ENCODE measurements at regions not wholly inside any gene's neighbourhood (a gene's known extent, or its start where the extent isn't known, plus 50 kb on each side); places are given as distances from the start of the nearest gene placed in this dataset.
"Not testable (repeated sequence)": the region's sequence is repeated elsewhere in the genome, so short reads cannot be mapped to it uniquely, and the experiment has no call there.

DNA sequence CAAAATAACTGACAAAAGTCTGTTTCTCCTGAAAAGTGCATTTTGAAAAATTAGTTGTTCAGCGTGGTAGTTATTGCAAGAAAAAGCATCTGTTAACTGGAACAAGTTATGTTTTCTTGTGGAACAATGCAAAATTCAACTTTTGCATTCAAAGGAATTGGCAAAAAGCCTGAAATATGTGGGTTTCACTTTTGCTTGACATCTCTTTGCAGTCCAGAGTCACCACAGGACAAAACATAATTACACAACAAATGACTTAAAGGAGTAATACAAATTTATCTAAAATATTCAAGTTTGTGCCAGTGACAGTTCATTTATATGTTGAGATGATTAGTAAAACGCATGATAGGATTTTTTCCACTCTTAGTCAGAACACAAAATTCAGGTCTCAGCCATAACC lies 96.3 kb upstream of the P2RY1 start:
- Histone ChIP-seq H3K4me3 (no peak overlapping the region), H3K27me3 (ENCODE audit: low read depth) (no peaks in the 10 kb centered on the region), H3K4me1 (no peaks in the 10 kb centered on the region), H3K9me3 (no peaks in the 10 kb centered on the region), H3K36me3 (replicated peaks) (no peaks in the 10 kb centered on the region)
- in situ Hi-C loops (cut with MboI; ENCODE audit: low sequenced_read_pairs) = no loop called here
- DNase-seq (ENCODE audit: low spot score in 2 of 2) = no peak

DNA sequence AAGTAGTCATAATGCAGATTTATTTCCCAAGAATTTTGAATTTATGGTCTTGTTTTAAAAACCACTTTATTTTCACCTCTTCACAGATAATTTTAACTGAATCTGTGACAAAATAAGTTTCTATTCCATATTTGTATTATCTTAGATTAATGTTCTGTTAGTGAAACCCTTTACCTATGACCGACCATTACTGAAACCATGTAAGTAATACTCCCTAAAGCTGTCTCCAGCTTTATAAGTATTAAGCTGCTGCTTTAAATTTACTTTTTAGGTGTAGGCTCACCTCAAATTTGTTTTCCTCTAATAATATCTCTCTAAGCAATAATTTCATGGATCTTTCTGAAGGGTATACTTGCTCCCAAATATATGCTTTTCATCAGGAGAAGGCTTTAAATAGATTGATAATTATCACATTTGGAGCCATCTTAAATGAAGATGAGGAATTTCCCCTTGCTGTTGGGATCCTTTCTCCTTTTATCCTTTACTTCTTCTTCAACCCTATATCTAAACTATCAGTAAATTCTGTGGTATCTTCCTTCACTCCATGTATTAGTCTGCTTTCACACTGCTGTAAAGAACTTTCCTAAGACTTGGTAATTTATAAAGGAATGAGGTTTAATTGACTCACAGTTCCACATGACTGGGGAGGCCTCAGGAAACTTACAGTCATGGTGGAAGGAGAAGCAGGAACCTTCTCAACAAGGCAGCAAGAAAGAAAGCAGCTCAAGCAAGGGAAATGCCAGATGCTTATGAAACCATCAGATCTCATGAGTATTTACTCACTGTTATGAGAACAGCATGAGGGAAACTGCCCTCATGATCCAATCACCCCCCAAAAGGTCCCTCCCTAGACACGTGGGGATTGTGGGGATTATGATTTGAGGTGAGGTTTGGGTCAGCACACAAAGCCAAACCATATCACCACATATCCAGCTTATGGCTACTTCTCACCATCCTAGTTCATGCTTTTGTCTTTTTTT lies 92.3 kb upstream of the P2RY1 start:
- Histone ChIP-seq H3K27me3 (ENCODE audit: low read depth) (no peaks in the 10 kb centered on the region), H3K9me3 (no peaks in the 10 kb centered on the region), H3K4me3 (no peak overlapping the region), H3K4me1 (no peaks in the 10 kb centered on the region), H3K36me3 (replicated peaks) (no peaks in the 10 kb centered on the region)
- DNase-seq (ENCODE audit: low spot score in 2 of 2) = no peak
- in situ Hi-C loops (cut with MboI; ENCODE audit: low sequenced_read_pairs) = no loop called here

DNA sequence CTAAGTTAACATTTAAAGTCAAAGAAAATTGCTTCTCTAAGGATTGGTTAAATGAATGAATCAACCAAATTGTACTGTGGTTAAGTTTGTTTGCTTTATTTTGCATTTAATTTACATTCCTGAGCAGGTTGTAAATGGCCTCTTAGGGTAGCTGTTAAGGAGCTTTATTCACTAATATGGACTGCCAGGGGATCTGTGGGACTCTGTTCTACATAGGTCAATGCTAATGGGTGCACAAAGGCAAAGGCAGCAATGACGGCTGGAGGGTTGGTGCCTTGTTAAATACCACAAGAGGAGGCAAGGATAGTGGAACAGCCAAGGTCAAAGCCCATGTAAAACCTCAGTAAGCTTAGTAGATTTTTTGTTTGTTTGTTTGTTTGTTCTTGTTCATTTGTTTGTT lies 89.3 kb upstream of the P2RY1 start:
- no peaks in the 10 kb centered on the region; the same call in 1 of the 2 replicates for H3K9me3 ChIP-seq
- no peak overlapping the region for H3K4me3 ChIP-seq
- no peaks in the 10 kb centered on the region for H3K4me1 ChIP-seq
- no peaks in the 10 kb centered on the region for H3K27me3 ChIP-seq (ENCODE audit: low read depth)
- in situ Hi-C loops (cut with MboI; ENCODE audit: low sequenced_read_pairs) = no loop called here
- no peak for DNase-seq (ENCODE audit: low spot score in 2 of 2)
- H3K36me3 ChIP-seq (replicated peaks) = no peaks in the 10 kb centered on the region

DNA sequence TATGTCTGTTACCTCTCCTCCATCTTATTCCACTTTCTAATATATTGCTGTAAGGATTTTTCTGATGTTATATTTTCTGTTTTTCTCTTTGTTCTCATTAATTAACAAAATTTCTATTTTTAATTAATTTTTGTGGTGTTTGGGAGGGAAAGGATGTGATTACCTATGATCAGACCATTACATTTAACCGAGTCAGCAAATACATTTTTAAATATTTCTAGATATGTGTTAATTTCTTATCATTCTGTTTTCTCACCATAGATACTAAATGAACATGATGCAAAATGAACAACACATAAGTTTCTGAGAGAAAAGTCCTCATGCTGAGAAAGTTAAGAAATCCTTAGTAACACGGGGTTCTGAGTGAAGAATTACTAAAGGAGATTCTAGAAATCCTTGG lies 80.6 kb upstream of the P2RY1 start:
- no peak for DNase-seq (ENCODE audit: low spot score in 2 of 2)

DNA sequence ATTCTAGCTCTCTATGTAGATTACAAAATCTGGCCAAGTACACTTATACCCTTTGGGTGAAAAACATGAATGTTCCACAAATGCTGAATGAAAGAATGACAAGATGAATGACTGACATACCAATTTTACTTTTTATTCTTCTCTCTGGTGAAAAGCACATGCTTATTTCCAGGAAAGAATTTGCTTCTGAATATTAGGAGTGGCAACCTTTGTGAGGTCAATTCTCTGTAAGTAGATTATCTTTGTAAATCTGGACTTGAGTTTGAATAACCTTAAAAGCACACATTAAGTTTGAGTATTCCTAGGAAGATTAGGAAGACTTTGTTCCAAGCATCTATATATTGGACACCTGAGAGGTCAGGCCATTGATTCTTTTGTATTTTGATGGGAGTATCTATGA lies 78.1 kb upstream of the P2RY1 start:
- Histone ChIP-seq H3K36me3 (replicated peaks) (no peaks in the 10 kb centered on the region), H3K4me3 (no peak overlapping the region)
- in situ Hi-C loops (cut with MboI; ENCODE audit: low sequenced_read_pairs) = no loop called here

More for the DNA sequence above, 80.6 kb upstream of the P2RY1 start:
- Histone ChIP-seq H3K4me3 (no peak overlapping the region), H3K36me3 (replicated peaks) (no peaks in the 10 kb centered on the region), H3K4me1 (peaks cover 6% of the 10 kb centered on the region), H3K9me3 (no peaks in the 10 kb centered on the region; the same call in 1 of the 2 replicates), H3K27me3 (ENCODE audit: low read depth) (no peaks in the 10 kb centered on the region)
- in situ Hi-C loops (cut with MboI; ENCODE audit: low sequenced_read_pairs) = no loop called here

DNA sequence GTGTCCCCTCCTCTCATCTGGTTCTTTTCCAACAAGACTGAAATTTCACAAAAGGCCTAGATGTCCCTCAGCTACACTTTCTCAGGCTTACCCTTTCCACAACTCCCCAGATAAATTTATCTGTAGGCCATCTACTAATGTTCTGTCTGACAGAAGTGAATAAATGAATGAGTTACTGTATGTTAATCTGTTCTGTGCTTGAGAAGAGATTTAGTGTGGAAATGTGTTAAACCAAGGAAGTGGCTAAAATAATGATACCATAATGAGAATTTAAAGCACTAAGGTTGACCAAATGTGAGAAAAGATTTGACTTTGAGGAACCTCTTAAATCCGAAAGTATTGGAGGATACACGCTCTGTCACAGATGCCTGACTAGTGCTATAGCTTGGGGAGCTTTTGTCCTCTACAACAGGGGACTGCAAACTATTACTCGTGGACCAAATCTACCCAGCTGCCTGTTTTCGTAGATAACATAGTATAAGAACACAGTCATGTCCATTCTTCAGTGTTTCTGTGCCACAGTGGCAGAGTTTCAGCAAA lies 74.8 kb upstream of the P2RY1 start:
- Histone ChIP-seq H3K36me3 (replicated peaks) (no peaks in the 10 kb centered on the region), H3K4me1 (peaks cover 6% of the 10 kb centered on the region), H3K4me3 (no peak overlapping the region), H3K27me3 (ENCODE audit: low read depth) (no peaks in the 10 kb centered on the region), H3K9me3 (no peaks in the 10 kb centered on the region)
- in situ Hi-C loops (cut with MboI; ENCODE audit: low sequenced_read_pairs) = no loop called here
- no peak for DNase-seq (ENCODE audit: low spot score in 2 of 2)

More for the DNA sequence above, 78.1 kb upstream of the P2RY1 start:
- Histone ChIP-seq H3K9me3 (no peaks in the 10 kb centered on the region), H3K4me1 (peaks cover 6% of the 10 kb centered on the region), H3K27me3 (ENCODE audit: low read depth) (no peaks in the 10 kb centered on the region)
- peak in 1 of 2 experiments; percentile 80 for DNase-seq (ENCODE audit: low spot score in 2 of 2)

DNA sequence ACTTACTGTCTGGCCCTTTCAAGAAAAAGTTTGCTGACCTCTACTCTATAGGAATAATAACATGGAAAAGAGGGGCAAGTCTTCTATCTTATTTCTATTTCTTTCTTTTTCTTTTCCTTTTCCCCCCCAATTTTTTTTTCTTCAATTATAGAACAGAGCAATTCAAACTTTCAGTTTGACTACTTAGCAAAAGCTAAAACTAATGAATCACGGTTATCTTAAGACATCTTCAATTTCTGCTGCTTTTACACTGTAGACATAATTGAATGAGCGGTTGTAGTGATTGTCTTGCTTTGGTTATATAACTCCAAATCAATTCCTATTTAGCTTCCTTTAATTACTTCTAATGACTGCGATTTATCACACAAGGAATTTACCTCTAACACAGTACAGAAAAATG lies 74.3 kb upstream of the P2RY1 start:
- Histone ChIP-seq H3K36me3 (replicated peaks) (no peaks in the 10 kb centered on the region), H3K4me3 (no peak overlapping the region), H3K4me1 (peaks cover 6% of the 10 kb centered on the region), H3K27me3 (ENCODE audit: low read depth) (no peaks in the 10 kb centered on the region), H3K9me3 (no peaks in the 10 kb centered on the region)
- in situ Hi-C loops (cut with MboI; ENCODE audit: low sequenced_read_pairs) = no loop called here
- no peak for DNase-seq (ENCODE audit: low spot score in 2 of 2)

DNA sequence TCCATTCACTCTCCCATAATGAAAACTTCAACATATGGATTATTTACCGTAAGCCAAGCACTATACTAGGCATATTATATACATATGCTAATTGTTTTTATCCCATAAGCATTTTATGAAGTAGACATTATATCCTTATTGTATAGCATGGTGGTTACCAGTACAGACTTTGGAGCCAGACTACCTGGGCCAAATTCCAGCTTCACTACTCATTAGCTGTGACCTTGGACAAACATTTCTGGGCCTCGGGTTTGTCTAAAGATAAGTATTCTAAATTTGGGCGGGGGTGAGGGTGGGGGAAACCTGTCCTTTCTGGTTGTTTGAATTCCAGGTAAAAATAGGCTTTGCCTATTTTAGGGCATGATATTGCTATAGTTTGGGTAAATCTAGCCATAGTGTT lies 66.5 kb upstream of the P2RY1 start:
- DNase-seq (ENCODE audit: low spot score in 2 of 2) = no peak
- in situ Hi-C loops (cut with MboI; ENCODE audit: low sequenced_read_pairs) = no loop called here
- peaks cover 9% of the 10 kb centered on the region for H3K4me1 ChIP-seq
- H3K36me3 ChIP-seq (replicated peaks) = no peaks in the 10 kb centered on the region
- H3K27me3 ChIP-seq (ENCODE audit: low read depth) = no peaks in the 10 kb centered on the region
- H3K4me3 ChIP-seq = no peak overlapping the region
- H3K9me3 ChIP-seq = no peaks in the 10 kb centered on the region

DNA sequence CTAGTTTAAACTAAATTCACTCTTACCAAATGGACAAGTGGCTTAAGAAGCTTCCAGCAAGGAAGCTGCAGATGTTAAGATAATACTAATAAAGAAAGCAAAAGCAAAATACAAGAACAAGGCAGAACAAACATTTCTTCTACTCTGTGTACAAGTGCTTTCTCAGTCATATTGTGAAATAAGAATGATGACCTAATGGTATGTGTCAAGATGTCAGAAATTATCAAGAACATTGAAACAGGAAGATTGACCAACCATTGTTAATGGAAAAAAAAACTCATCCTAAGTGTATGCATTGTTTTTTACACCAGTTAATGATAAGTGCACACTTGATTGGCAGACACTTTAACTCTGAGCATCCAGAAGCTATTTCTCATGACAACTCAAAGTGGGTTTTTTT lies 65.4 kb upstream of the P2RY1 start:
- Histone ChIP-seq H3K4me3 (no peak overlapping the region), H3K4me1 (peaks cover 9% of the 10 kb centered on the region)

DNA sequence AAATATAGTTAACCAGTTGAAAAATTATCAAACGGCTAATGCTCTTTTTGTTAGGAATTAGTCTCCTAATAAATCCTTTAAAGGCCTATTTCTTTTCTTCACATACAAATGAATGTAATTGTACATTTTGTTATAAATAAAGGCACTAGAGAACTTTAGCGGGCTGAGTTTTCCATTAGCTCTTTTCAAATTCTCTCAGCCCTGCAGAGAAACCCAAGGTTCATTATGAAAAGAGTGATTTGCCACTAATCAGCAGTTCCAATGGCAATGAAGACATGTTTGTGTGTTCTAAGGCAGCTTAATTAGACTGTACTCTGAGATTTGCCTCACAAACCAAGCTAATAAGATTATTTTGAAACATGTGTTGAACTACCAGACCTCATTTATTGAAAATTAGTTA lies 64.6 kb upstream of the P2RY1 start:
- H3K9me3 ChIP-seq = no peaks in the 10 kb centered on the region
- H3K4me1 ChIP-seq = peaks cover 9% of the 10 kb centered on the region
- no peak overlapping the region for H3K4me3 ChIP-seq
- no peaks in the 10 kb centered on the region for H3K27me3 ChIP-seq (ENCODE audit: low read depth)
- in situ Hi-C loops (cut with MboI; ENCODE audit: low sequenced_read_pairs) = no loop called here
- peak in 1 of 2 experiments; percentile 80 for DNase-seq (ENCODE audit: low spot score in 2 of 2)
- H3K36me3 ChIP-seq (replicated peaks) = no peaks in the 10 kb centered on the region

More for the DNA sequence above, 65.4 kb upstream of the P2RY1 start:
- Histone ChIP-seq H3K9me3 (no peaks in the 10 kb centered on the region), H3K36me3 (replicated peaks) (no peaks in the 10 kb centered on the region), H3K27me3 (ENCODE audit: low read depth) (no peaks in the 10 kb centered on the region)
- no peak for DNase-seq (ENCODE audit: low spot score in 2 of 2)
- in situ Hi-C loops (cut with MboI; ENCODE audit: low sequenced_read_pairs) = no loop called here

DNA sequence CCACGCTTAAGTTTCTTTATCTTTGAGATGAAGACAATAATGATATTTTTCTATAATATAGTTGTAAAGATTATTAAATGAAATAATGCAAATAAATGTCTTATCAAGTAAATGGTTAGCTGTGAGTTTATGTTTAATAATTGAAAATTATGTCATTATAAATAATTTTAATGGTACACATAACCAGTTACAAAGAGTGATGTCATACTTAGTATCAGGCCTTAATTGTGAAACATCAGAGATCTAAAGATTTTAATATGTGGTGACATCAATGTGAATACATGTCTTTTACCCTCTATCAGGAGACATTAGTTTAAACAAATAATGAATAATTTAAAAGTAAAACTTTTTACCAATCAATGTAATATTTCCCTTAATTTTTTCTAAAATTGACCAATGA lies 63.8 kb upstream of the P2RY1 start:
- no peaks in the 10 kb centered on the region for H3K9me3 ChIP-seq
- no peaks in the 10 kb centered on the region for H3K36me3 ChIP-seq (replicated peaks)
- H3K4me1 ChIP-seq = peaks cover 9% of the 10 kb centered on the region
- in situ Hi-C loops (cut with MboI; ENCODE audit: low sequenced_read_pairs) = no loop called here
- no peaks in the 10 kb centered on the region for H3K27me3 ChIP-seq (ENCODE audit: low read depth)
- H3K4me3 ChIP-seq = no peak overlapping the region
- no peak for DNase-seq (ENCODE audit: low spot score in 2 of 2)

DNA sequence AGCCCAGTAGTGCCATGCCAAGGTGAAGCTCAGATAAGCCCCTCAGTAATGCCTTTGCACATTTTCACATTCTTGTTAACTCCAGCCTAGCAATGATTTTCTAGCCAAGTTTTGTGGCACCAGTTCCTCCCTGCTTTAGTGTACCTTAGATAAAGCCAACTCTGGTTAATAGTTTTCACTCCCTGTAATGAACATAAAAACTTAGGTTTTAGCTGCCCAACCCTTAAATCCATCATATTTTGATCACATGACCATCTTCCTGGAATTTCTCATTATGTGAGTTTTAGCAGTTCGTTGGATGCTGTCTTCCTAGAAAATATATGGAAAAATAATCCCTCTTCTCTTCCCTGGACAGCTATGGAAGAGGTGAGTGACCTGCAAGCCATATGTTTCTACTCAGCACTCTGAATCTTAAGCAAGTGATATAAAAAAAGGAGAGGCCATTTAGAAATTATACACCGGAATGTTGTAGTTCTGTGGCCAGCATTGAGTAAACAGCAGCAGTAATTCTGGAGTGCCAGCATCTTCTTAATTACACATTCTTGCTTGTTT lies 62.2 kb upstream of the P2RY1 start:
- H3K36me3 ChIP-seq (replicated peaks) = no peaks in the 10 kb centered on the region
- H3K9me3 ChIP-seq = no peaks in the 10 kb centered on the region
- H3K4me1 ChIP-seq = peaks cover 9% of the 10 kb centered on the region
- in situ Hi-C loops (cut with MboI; ENCODE audit: low sequenced_read_pairs) = no loop called here
- H3K4me3 ChIP-seq = no peak overlapping the region
- DNase-seq (ENCODE audit: low spot score in 2 of 2) = no peak
- H3K27me3 ChIP-seq (ENCODE audit: low read depth) = no peaks in the 10 kb centered on the region

DNA sequence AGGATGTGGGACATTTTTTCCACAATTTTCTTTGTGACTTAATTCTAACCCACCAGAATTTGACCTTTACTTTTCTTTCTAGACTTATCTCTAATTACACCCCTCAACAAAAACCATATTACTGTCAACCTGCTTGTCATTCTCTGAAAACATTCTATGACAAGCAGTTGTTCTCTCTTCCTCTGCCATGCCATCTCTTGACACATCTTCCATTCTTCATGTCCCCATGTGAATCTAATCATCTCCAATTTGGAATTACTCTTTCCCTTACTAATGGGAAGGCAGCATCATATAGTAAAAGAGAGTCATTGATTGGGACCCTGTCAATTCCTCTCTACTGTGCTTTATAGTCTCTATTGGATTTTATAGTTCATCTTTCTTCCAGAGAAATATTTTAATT lies 61.3 kb upstream of the P2RY1 start:
- no peak for DNase-seq (ENCODE audit: low spot score in 2 of 2)
- H3K4me3 ChIP-seq = no peak overlapping the region
- H3K36me3 ChIP-seq (replicated peaks) = no peaks in the 10 kb centered on the region
- H3K9me3 ChIP-seq = no peaks in the 10 kb centered on the region
- in situ Hi-C loops (cut with MboI; ENCODE audit: low sequenced_read_pairs) = no loop called here
- H3K27me3 ChIP-seq (ENCODE audit: low read depth) = no peaks in the 10 kb centered on the region
- peaks cover 9% of the 10 kb centered on the region for H3K4me1 ChIP-seq

DNA sequence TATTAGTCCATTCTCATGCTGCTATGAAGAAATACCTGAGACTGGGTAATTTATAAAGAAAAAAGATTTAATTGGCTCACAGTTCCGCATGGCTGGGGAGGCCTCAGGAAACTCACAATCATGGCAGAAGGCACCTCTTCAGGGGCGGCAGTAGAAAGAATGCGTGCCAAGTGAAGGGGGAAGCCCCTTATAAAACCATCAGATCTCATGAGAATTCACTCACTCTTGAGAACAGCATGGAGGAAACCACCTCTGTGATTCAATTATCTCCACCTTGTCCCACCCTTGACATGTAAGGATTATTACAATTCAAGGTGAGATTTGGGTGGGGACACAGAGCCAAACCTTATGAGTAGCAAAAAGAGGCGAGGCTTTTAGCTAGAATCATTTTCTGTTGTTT lies 60.7 kb upstream of the P2RY1 start:
- H3K27me3 ChIP-seq (ENCODE audit: low read depth) = not testable (repeated sequence)

More for the DNA sequence above, 60.7 kb upstream of the P2RY1 start:
- in situ Hi-C loops (cut with MboI; ENCODE audit: low sequenced_read_pairs); H3K9me3 ChIP-seq; H3K4me1 ChIP-seq; H3K4me3 ChIP-seq; DNase-seq (ENCODE audit: low spot score in 2 of 2); H3K36me3 ChIP-seq (replicated peaks): not testable (repeated sequence)

Data from HAP-1 (cell line).